GM21526 (cell line): ENCODE measurements at regions not wholly inside any gene's neighbourhood (a gene's known extent, or its start where the extent isn't known, plus 50 kb on each side); places are given as distances from the start of the nearest gene placed in this dataset.

Experiments used
- ATAC-seq: cut with Tn5 transposase; IDR thresholded peaks from one replicate; pipeline ENCODE4 v1.9.1; 2021; ENCODE audit warnings: moderate library complexity; ENCODE audit not compliant: unreplicated experiment, low FRiP score

GRCh38 chr2:177340158-177340557, 52.4 kb upstream of the AGPS start:
- no peak for ATAC-seq

DNA sequence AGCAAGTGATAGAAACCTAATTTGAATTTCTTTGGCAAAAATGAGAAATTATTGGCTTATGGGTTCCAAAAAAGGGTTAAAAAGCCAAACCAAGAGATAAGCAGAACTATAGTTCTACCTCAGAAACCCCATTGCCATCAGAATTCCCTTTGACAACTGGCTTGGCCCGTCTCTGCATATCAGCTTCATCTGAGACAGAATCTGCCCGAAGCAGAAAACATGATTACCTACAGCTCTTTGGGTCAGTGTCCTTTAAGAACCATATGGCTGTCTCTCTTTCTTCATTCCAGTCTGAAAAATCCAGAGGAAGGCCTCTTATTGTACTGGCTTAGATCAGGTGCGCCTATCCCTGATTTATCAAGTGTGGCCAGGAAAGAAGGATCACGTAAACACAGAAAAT, 49.8 kb upstream of the AGPS start:
- no peak for ATAC-seq
